Mucosa of gallbladder (tissue), 1 donor: ENCODE measurements at regions not wholly inside any gene's neighbourhood (a gene's known extent, or its start where the extent isn't known, plus 50 kb on each side); places are given as distances from the start of the nearest gene placed in this dataset.
"Not testable (repeated sequence)": the region's sequence is repeated elsewhere in the genome, so short reads cannot be mapped to it uniquely, and the experiment has no call there.

Experiments used
- DNase-seq: peaks from one replicate; pipeline ENCODE4 v3.0.0-alpha.2; 2020; ENCODE audit warnings: low spot score
- donor health status: DM: no; HTN: no; CAD: no.

- DNase-seq = no peak
Observed at GRCh38 chr2:49318531-49318930, 164.2 kb upstream of the FSHR start.

DNA sequence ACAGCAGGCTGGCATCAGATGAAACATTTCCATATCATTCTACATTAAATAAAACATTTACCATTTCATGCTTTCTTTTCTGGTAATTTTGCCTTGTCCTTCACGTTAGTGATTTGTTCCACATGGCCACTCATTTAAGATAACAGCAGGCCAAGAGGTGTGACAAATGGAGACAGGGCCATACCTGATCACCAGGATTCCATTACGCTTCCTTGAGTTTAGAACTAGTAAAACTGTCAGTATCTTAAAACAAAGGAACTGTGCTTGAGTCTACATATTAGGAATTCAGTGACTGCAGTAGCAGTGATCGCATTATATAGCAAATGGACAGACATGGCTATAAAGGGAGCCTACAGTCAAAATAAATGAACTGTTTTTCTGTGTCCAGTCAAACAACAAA lies 155.1 kb upstream of the FSHR start:
- DNase-seq = no peak

DNA sequence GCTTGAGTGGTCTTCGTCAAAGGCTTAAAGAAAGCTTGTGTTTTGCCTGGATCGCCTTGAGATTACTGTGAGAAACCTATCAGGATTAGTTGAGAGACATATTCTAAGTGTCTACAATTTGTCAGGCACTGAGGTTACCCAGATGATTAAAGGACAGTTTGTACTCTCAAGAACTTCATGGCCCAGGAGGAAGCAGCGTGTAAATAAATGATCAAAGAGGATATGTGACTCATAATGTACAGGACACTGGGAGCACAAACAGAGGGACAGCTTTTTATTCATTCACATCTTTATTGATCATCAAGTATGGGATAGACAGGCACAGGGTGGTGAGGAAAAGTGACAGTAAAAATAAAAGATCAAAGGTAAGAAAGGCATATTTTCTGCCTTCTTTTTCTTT lies 152.6 kb upstream of the FSHR start:
- peak; percentile 34 for DNase-seq

- DNase-seq = not testable (repeated sequence)
Observed at GRCh38 chr2:49298693-49299092, 144.4 kb upstream of the FSHR start.

GRCh38 chr2:49298230-49298629 lies 143.9 kb upstream of the FSHR start:
- DNase-seq = no peak

- DNase-seq = no peak
Observed at GRCh38 chr2:49296107-49296867, 142.0 kb upstream of the FSHR start.

DNA sequence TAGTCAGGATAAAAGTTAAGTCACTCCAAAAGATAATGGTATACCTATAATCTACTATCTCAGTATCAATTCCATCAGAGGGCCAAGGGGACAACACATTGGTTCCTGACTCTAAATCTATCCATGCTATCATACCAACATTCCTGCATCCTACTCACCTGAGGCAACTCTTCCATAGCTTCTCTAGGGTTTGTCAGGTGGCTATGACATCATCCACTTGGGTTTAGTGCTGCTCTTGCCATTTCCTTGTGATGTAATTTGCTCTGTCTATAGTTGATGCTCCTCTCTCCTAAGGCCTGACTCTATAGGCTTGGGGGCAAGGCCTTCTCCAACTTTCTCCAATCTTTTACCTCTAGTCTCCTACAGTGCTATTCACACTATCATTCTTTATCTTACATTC lies 139.9 kb upstream of the FSHR start:
- no peak for DNase-seq

DNA sequence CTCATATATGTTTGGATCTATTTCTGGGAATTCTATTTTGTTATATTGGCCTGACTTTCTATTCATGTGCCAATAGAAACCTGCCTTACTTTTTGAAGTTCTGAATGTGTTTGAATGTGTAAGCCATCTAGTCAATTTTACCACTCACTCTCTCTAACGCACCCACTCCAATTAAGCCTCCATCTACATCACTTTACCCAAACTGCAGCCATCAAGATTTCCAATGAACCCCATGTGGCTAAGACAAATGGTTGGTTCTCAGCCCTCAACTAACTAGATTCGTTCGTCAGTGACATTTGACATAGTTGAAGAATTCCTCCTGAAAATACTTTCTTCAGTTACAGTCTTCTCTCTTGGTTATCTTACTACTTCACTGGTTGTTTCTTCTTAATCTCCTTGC lies 137.3 kb upstream of the FSHR start:
- DNase-seq = no peak

DNA sequence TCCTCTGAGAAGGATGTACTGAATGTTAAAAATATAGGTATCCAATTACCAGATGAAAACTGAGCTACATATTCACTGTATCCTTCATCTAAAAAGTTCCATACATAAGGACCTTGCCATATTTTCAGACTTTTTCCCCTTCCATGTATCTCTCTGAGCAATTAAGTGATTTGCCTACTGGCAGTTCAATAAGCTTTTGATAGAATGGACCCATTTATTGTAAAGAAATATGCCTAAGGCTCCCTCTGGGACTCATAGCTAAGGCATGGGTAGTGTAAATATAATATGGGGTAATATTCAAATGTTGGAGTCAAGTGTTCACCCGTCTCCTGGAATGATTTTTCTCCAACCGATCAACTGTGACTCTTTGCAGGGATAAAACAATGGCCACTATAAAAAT lies 135.4 kb upstream of the FSHR start:
- no peak for DNase-seq

DNA sequence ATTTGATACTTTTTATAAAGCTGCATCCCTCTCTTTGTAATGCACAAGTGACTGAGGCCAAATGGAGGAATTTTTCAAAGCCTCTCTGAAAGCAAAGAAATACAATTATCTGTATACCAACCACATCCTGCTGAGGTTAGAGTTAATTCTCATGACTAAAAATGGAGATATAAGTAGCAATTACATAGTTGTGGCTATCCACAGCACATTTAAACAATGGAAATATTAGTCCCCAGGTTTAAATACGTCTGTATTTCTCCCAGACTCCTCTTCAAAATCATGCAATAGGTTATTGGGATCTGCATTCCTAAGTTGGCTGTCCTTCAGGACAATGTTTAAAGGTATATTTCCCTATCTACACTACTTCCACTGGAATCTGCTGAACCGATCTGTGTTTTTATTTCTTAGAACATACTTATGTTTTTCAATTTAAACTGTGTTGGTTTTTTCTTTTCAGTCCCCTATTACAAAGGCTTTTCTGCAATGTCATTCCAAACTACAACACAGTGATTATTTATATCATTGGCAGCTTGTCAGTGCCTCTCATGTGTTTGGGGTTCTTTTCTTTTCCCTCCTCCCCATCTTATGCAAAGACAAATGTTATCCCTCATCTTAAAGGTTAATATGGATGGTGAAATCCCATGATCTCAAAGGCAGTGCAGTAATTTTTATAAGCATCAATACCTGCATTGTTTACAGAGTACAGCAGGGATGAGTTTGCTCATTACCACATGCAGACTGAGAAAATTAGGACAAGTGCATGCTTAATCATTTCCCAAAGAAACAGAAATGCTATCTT lies 134.8 kb upstream of the FSHR start:
- no peak for DNase-seq

DNA sequence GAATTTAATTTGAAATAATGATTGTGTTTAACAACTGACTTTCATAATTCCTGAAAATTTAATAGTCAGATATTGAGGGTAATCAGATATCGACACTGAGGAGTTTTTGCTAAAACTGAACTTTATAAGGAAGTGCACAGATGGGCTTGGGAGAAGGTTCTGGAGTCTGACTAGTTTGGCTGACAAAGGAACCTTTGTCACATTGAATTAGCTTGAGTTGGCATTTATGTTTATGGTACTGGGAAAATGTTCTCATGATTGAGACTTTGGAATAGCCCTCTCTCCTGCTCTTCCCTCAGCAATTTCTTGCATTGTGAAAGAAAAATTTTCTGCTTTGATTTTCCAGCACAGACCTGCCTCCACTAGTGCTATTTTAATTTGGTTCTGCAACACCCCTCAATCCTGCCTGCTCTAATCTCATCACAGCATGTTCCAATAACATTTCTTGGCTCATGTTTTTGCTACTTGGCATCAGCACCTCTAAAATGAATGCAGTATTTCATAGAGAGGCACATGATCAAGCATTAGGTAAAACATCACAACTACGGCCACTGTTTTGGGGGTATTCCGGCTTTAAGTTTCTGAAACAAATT lies 133.9 kb upstream of the FSHR start:
- DNase-seq = no peak

- DNase-seq = no peak
Observed at GRCh38 chr2:49286726-49287125, 132.4 kb upstream of the FSHR start.

GRCh38 chr2:49286045-49286444 lies 131.7 kb upstream of the FSHR start:
- DNase-seq = no peak

- no peak for DNase-seq
Observed at GRCh38 chr2:49278561-49278960, 124.2 kb upstream of the FSHR start.

GRCh38 chr2:49278141-49278540 lies 123.8 kb upstream of the FSHR start:
- DNase-seq = no peak

DNA sequence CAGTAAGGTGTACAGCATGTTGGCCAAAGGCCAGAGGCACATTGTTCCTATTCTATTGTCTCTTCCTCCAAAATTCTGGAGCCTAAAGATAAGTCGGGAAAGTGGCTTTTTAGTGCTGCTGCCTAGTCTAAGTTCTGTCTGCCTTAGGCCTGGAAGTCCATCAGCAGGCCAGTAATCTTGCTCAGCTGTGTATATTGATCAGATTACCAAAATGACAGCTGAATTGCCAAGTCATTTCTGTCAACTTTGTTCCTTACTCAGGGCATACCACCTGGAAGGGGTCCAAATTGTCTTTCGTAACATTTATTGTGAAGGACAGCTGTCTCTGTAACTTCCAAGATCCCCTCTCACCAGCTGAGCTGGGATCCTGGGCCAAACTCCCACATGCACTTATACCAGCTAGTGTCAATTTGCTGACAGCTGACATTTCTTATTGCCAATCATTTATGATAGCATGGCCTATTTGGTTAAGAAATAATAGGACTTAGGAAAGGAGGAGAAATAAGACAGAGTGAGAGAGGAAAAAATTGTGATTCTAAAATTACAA lies 116.8 kb upstream of the FSHR start:
- DNase-seq = no peak

DNA sequence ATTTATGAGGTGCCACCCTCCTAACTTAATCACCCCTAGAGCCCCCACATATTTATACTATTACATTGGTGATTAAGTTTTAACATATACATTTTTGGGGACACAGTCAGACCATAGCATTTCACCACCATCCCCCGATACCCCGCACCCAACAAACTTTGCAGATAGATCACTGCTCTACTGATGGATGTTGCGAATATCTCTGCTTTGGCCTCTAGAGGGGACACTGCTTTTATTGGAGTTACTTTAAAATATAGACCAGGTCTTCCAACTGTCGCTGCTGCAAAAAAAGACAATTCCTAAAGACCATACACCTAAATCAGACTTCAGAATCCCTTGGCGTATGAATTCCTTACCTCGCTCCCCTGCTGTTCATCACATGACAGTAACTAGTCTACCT lies 115.8 kb upstream of the FSHR start:
- no peak for DNase-seq

DNA sequence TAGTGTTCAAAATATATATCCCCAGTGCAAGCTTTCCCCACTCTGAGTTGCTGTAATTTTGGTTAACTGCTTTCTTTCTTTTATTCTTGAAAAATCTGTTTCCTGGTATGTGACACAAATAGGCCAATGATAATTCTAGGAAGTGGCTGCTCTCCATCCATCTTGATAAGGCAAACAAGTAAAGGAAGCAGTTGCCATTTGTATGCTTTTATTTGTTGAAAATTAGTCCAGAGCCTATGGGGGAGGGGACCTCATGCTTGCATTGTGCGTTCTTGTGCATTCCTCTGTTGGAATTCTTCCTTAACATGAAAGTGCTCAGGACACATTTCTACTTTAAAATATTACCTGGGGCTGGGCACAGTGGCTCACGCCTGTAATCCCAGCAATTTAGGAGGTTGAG lies 111.2 kb upstream of the FSHR start:
- no peak for DNase-seq

GRCh38 chr2:49262801-49263560 lies 108.7 kb upstream of the FSHR start:
- DNase-seq = no peak

DNA sequence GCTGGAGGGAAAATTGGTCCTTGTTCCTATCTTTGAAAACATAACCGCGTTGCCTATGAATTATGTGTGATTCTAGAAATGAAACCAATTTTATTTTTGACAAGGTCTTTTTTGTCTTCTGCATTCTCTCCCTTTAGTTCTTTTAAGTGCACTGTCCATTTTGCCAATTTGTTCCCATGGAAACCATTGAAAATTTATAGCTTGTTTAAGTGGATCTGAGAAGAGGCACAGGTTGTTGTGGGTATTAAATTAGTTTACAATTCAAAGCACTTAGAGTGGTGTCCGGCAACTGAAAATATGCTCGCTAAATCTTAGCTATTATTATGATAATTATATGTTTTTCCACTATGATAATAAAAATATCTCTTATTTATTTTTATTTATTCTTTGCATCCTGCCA lies 107.5 kb upstream of the FSHR start:
- DNase-seq = no peak

- no peak for DNase-seq
Observed at GRCh38 chr2:49260979-49261538, 106.7 kb upstream of the FSHR start.

GRCh38 chr2:49259926-49260325 lies 105.6 kb upstream of the FSHR start:
- DNase-seq = no peak
